ENCODE measurements at regions not wholly inside any gene's neighbourhood (a gene's known extent, or its start where the extent isn't known, plus 50 kb on each side); places are given as distances from the start of the nearest gene placed in this dataset.

- H3K27ac ChIP-seq: no peak overlapping the region
- DNase-seq (no peak), ATAC-seq (no peak)
- WGBS, 3 donors: 57 to 62% (median 60%) methylated on average over 3 of the region's 3 CpGs
- H3K4me3 ChIP-seq: no peak overlapping the region
- no peaks in the 10 kb centered on the region for H3K36me3 ChIP-seq (ENCODE audit: insufficient read depth in 1 of 2, low read depth in 1 of 2)
- H3K9me3 ChIP-seq: peaks cover 3% of the 10 kb centered on the region
- H3K4me1 ChIP-seq: no peaks in the 10 kb centered on the region
- intact Hi-C loops (cut with DNase I): no loop called here
- H3K27me3 ChIP-seq (ENCODE audit: insufficient read depth in 3 of 3, low read length in 2 of 3): no peaks in the 10 kb centered on the region
- no peak for TF ChIP-seq CTCF (IDR thresholded peaks at IDR 0.05)
Measured at GRCh38 chr2:221662689-221663391, 90.7 kb upstream of the EPHA4 start.

- WGBS, 3 donors: 73 to 79% (median 73%) methylated on average over 1 of the region's 1 CpG
- no peak overlapping the region for H3K27ac ChIP-seq
- no peak overlapping the region for H3K4me3 ChIP-seq
- no peaks in the 10 kb centered on the region for H3K36me3 ChIP-seq (ENCODE audit: insufficient read depth in 1 of 2, low read depth in 1 of 2)
- H3K27me3 ChIP-seq (ENCODE audit: insufficient read depth in 3 of 3, low read length in 2 of 3): peaks cover 0 to 2% (median 0%) of the 10 kb centered on the region in 3 donors
- intact Hi-C loops (cut with DNase I): no loop called here
- no peaks in the 10 kb centered on the region for H3K4me1 ChIP-seq
- DNase-seq (no peak), ATAC-seq (no peak)
- H3K9me3 ChIP-seq: no peaks in the 10 kb centered on the region
- TF ChIP-seq CTCF (IDR thresholded peaks at IDR 0.05): no peak
Measured at GRCh38 chr2:221657806-221658205, 85.7 kb upstream of the EPHA4 start.

- no peaks in the 10 kb centered on the region for H3K4me1 ChIP-seq
- 55 to 71% (median 65%) methylated on average over 3 of the region's 3 CpGs for WGBS, 3 donors
- ATAC-seq: no peak
- intact Hi-C loops (cut with DNase I): no loop called here
- peaks cover 0 to 2% (median 0%) of the 10 kb centered on the region in 3 donors for H3K27me3 ChIP-seq (ENCODE audit: insufficient read depth in 3 of 3, low read length in 2 of 3)
- TF ChIP-seq CTCF (IDR thresholded peaks at IDR 0.05): no peak
- H3K36me3 ChIP-seq (ENCODE audit: insufficient read depth in 1 of 2, low read depth in 1 of 2): no peaks in the 10 kb centered on the region
- H3K4me3 ChIP-seq: no peak overlapping the region
- no peak overlapping the region for H3K27ac ChIP-seq
- no peak for DNase-seq
- H3K9me3 ChIP-seq: no peaks in the 10 kb centered on the region
Measured at GRCh38 chr2:221655300-221655699, 83.2 kb upstream of the EPHA4 start.

GRCh38 chr2:221653182-221653581, 81.1 kb upstream of the EPHA4 start:
- Histone ChIP-seq H3K36me3 (ENCODE audit: insufficient read depth in 1 of 2, low read depth in 1 of 2) (no peaks in the 10 kb centered on the region), H3K4me1 (no peaks in the 10 kb centered on the region), H3K27me3 (ENCODE audit: insufficient read depth in 3 of 3, low read length in 2 of 3) (peaks cover 0 to 2% (median 0%) of the 10 kb centered on the region in 3 donors), H3K4me3 (no peak overlapping the region), H3K9me3 (no peaks in the 10 kb centered on the region), H3K27ac (no peak overlapping the region)
- ATAC-seq (no peak), DNase-seq (no peak)
- WGBS, 3 donors: 55 to 65% (median 59%) methylated on average over 1 of the region's 1 CpG
- intact Hi-C loops (cut with DNase I): no loop called here
- no peak for TF ChIP-seq CTCF (IDR thresholded peaks at IDR 0.05)

All from psoas muscle (tissue), 7 donors.